Activated CD4-positive, alpha-beta T cell treated with anti-CD3 and anti-CD28 coated beads, Interleukin-2, Interleukin-4, amounts not matched to agents 100 ng/mL and 50 ng/mL, durations not matched to agents 16 hours and 8 hours (primary cell): ENCODE measurements at regions not wholly inside any gene's neighbourhood (a gene's known extent, or its start where the extent isn't known, plus 50 kb on each side); places are given as distances from the start of the nearest gene placed in this dataset.
A peak's percentile ranks its signal among the peaks of the same experiment; 100 is the strongest.
"Not testable (repeated sequence)": the region's sequence is repeated elsewhere in the genome, so short reads cannot be mapped to it uniquely, and the experiment has no call there.

Source experiments
- DNase-seq: peaks from one replicate; pipeline ENCODE4 v3.0.0-alpha.2; 2020; ENCODE audit warnings: low spot score

DNA sequence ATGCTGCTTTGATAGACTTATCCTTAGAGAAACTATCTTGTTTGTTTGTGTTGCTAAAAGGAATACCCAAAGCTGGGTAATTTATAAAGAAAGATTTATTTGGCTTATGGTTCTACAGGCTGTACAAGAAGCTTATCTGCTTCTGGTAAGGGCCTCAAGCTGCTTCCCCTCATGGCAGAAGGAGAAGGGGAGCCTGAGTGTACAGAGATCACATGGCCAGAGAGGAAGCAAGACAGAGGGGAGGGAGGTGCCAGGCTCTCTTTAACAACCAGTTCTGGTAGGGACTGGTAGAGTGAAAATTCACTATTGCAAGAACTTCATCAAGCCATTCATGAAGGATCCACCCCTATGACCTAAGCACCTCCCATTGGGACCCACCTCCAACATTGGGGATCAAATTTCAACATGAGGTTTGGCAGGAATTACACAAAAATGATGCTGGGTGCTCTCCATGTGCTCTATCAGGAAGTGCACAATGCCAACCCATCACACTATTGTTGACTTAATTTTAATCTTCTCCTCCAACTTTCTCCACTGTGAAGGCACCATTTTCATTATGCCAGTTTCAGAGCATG is 115.1 kb upstream of the SHB start:
- DNase-seq, result no peak

DNA sequence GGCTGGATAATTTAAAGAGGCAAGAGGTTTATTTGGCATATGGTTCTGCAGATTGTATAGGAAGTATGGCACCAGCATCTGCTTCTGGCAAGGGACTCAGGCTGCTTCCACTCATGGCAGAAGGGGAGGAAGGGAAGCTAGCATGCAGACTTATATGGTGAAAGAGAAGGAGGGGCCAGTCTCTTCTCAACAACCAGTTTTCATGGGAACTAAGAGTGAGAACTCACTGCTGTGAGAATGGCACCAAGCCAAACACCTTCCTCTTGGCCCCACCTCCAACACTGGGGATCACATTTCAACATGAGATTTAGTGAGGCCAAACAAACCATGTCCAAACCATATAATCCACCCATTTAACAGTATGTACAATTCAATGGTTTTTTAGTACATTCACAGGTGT is 113.3 kb upstream of the SHB start:
- DNase-seq, result no peak

DNA sequence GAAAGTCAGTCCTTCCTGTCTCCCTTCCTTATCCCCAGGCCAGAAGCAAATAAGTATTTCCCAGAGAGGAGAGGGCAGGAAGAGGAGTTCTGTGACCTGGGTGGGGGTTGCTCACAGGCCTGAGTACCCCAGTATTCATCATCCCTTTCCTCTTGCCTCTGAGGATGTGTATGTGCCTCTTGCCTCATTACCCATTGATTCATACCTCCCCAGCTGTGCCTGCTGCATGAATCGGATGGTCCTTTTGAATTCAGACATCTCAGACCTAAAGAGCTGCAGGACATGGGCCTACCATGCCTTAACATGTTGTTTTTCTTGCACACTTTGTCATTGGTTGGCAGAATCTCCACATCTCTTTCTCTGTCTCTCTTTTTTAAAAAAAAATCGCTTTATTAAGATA is 112.8 kb upstream of the SHB start:
- DNase-seq, result no peak

DNA sequence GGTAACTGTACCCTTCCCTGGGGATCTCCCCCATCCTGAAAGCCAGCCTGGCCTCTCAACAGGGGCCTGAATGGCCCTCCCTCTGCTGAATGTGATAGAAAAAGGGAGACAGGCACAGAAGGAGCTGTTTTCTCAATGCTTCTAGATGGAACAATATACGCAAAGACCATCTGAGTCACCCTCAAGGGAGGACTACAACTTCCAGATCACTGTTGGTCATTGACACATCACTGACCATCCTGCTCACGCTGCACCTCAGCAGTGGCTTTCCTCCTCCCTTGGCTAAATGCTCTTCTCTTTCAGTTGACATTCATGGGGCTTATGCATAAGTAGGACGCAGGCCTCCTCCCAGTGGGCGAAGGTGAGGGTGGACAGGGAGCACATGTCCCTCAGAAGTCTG is 112.2 kb upstream of the SHB start:
- DNase-seq, result no peak

DNA sequence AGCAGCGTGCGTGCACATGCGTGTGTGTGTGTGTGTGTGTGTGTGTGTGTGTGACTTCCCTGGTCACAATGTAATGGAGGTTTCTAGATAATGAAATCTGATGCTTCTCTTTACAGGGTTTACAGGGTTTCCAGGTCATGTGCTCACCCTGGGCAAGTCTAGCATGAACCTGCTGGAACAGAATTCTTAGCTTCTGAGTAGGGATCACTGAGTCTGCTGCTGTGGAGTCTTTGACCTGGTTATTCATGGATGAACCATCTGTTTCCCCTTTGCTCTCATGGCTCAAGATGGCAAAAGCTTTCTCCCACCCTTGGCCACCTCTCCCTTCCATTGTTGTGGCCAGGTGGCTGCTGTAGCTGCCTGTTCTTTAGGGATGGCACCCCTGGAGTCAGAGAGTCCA is 111.6 kb upstream of the SHB start:
- DNase-seq, result no peak

DNA sequence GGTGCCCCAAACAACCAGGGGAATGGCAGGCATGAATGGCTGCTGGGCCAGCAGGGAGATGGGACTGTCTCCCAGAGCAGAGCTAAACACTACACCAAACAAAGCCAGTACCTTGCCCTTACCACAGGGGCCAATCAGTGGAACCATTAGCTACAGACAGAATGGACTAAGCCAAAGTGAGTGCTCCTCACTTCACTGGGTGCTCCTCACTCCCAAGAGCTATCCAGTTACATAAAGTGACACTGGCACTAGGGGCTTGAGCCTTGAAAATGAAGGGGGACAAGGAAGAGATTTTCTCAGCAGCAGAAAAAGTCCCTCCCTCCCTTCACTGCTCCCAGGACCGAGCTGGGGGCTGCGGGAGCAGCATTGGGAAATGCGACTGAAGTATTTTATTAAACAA is 110.9 kb upstream of the SHB start:
- no peak for DNase-seq

DNA sequence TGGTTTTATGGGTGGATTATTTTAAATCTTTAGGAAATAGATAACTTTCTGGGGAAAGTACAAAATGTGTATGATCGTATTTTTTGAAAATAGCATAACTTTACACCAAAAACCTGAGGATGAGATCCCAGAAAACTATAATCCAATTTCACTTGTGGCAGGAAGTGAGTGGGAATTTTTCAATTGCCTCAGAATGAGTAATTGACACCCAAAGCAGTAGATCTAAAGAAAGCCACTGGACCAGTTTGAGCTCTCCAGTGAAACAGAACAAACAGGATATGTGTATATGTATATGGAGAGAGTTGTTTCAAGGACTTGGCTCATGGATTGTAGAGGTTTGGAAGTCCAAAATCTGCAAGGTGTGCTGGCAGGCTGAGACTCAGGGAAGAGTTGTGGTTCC is 109.2 kb upstream of the SHB start:
- DNase-seq, result no peak

DNA sequence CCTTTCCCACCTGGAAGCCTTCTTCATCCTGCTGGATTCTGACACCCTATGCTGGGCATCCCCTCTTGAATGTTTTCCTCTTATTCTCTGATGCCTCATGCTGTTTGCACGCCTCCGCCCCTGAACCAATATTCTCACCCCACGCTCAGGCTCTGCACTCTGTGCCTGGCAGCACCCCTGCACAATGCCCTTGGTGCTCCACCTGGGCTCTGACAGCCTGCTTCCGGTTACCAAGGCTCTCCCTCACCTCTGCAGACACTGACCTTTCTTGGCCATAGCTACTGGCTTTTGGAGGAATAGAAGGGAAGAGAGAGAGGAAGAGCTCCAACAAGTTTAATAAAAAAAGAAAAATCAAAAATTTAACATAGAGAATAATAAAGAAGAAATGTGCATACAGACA is 108.7 kb upstream of the SHB start:
- DNase-seq, result no peak

DNA sequence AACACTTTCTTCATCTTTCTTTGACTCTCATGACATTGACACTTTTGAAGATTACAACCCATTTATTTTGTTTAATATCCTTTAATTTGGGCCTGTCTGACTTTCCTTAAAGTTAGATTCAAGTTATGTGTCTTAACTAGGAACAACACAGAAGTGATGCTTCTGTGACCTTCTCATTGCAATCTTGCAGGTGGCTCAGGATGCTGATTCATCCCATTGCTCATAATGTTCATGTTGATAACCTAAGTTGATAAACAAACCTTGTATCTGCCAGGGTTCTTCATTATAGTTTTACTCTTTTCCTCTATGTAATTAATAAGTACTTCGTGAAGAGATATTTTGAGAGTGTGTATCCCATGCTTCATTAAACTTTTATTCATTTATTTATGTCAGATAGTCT is 107.2 kb upstream of the SHB start:
- no peak for DNase-seq

DNA sequence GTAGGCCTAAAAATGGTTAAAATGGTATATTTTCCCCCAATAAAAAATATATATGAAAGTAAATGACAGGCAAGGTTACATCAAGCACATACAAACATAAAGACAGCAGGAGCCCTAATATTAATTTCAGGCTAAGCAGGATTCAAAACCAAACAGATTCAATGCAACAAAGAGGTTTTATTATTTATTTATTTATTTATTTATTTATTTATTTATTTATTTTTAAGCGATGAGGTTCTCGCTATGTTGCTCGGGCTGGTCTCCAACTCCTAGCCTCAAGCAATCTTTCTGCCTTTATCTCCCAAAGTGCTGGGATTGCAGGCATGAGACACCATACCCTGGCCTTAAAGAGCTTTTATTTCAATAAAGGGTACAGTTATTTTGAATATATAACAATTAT is 106.4 kb upstream of the SHB start:
- DNase-seq, result no peak

DNA sequence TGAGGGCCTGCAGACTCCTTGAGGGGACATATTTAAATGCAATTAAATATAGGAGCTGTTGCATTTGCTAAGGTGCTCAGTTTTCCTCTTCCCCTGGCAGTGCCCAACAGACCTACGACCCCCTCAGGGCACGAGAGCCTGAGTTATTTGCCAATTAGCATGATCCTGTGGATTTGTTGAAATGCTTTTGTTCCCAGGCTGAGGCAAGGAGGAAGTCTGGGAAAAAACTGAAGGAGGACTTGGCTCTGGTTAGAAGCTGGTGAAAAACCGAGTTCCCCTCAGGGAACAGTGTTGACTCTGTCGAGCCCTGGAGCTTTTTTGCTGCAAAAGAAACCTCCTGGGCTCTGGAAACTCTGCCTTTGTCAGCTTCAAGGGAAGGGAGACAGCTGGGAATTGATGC is 103.6 kb upstream of the SHB start:
- no peak for DNase-seq

DNA sequence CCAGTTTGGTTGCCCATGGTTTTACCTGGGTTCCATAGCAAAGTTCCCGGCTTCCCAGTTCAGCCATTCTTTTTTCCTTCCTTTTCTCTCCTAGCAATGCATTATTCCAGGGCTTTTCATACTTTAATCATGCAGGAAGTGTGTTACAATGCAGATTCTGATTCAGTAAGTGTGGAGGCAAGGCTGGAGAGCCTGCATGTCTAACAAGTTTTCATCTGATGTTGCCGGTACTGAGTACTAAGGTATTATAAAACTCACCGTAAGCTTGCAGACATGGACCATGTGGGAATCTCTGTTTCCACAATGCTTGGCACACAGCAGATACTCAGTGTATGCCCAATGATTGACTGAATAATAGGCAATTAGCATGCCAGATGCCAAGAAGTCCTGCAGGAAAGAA is 102.9 kb upstream of the SHB start:
- DNase-seq, result no peak

DNA sequence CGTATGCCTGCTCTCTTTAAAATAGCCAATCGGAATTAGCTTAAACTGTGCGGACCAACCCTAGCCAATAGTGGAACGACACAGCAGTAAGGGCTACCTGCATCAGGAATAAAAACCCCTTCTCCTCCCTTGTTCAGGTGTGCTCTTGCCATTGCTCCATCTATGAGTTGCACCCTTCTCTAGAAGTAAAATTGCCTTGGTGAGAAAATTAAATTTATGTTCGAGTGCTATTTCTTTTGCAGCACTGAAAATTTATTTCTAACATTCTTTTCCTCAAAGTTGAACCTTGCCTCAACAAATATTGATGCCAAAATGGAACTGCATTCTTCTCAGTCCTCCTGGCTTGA is 102.5 kb upstream of the SHB start:
- DNase-seq, result no peak

DNA sequence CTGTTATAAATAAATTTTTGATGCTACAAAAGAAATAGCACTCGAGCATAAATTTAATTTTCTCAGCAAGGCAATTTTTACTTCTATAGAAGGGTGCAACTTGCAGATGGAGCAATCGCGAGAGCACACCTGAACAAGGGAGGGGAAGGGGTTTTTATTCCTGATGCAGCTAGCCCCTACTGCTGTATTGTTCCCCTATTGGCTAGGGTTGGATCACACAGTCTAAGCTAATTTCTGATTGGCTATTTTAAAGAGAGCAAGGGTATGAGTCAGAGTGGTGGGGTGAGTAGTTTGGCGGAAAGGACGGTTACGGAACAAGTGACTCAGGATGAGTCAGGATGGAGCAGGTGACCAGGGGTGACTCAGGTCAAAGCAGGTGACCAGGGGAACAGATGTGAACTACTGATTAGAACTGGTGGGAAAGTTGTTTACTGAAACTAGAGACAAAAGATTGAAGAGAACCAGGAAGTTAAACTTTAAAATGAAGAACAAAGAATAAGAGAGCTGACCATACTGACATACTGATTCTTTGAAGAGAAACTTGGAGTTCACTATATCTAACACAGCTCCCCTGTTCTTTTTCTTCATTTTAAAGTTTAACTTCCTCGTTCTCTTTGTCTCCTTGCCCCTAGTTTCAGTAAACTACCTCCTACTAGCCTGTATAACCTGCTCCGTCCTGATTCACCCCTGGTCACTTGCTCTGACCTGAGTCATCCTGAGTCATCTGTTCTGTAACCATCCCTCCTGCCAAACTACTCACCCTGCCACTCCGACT is 101.9 kb upstream of the SHB start:
- DNase-seq, result peak; percentile 3

DNA sequence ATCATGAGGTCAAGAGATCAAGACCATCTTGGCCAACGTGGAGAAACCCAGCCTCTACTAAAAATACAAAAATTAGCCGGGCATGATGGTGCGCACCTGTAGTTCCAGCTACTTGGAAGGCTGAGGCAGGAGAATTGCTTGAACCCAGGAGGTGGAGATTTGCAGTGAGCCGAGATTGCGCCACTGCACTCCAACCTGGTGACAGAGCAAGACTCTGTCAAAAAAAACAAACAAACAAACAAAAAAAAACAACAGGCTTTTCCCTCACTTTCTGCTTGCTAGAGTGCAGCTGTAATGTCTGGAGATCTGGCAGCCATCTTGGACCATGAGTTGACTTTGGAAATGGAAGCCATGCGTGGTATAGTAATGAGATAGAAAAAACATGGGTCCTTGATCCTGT is 101.1 kb upstream of the SHB start:
- DNase-seq, result not testable (repeated sequence)

DNA sequence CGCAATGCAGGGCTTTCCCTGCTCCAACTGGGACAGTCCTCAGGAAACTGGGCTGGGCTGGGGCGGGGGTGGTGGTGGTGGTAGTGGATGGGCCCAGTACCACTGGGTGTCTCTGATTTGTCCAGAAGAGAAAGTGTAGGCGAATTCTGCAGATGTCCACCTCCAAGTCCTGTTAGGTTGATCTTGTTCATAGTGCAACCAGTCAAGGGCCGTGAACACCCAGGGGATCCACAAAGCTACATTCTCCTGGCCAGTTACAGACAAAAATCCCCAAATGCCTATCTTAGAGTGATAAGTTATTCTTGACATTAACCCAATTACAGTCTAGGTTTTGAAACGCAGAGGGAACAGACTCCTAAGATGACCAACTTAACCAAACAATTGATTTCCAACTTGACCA is 97.5 kb upstream of the SHB start:
- no peak for DNase-seq

DNA sequence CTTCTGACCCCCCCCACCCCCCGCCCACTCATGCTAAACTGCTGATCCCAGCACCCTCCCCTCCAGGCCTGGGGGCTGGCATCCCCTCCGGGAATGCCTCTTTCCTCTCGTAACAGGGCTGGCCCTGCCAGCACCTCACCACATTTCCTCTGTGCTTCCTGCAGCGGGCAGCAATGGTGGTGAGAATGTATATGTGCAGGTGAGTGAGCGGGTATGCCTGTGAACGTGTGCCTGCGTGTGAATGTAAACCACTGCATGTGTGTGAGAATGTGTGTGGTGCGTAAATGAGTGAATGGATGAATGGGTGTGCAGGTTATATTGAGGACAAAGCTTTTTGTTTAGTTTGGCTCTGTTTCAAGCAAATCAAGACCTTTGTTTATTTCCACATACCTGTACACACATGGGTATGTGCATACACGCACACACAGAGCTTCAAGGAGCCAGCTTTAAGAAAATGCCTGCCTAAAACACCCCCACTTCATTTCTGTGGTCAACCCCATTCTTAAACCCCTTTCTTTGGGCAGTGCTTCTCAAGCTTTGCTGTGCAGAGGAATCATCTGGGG is 95.7 kb upstream of the SHB start:
- DNase-seq, result no peak

DNA sequence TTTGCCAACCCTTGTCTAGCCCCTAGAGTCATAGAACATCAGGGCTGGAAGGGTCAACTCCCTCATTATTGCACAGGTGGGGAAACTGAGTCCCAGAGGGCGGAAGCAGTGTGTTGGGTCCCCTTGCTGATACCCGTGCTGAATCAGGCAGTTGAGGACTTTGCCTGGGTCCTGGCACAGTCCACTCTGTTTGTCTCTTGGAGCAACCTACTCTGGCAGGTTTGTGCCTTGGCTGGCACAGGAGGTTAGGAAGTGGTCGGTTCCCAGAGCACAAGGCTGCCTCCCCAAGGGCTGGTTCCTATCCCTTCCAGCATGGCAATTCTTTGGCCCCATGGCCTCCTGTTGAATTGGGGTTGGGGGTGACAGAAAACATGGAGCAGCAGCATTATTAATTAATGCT is 94.5 kb upstream of the SHB start:
- DNase-seq, result no peak

DNA sequence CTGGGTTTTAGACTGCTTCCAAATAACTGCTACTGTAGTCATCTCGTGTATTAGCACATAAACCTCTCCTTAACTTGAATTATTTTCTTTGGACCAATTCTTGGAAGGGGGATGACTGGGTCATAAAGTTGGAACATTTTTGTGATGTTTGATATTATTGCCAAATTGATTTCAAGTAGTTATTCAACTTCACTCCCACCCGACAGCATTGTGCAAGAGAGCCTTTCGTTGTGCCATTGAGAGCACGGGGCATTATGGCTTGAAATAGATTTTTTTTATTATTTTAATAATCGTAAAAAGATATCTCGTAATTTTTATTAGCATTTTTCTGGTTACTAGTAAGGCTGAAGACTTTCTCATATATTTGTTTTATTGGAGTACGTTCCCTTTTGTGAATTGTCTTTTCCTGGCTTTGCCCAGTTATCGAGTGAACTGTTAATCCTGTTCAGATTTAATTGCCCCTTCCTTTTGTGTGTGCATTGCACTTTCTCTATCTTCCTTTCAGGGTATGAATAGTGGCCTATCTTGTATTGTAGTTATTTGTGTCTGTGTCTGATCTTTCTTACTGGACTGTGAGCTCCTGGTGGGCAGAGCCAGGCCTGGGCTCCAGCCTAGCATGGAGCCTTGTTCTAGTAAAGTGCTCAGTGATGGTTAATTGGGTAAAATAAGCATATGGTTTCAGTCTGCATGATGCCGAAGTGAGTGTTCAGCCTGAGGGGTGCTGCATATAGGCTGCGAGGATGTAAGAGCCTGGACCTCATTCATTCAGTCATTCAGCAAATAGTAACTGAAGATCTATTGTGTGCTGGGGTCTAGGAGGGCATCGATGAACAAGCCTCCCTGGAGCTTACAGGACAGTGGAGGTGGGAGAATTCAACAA is 93.5 kb upstream of the SHB start:
- no peak for DNase-seq

DNA sequence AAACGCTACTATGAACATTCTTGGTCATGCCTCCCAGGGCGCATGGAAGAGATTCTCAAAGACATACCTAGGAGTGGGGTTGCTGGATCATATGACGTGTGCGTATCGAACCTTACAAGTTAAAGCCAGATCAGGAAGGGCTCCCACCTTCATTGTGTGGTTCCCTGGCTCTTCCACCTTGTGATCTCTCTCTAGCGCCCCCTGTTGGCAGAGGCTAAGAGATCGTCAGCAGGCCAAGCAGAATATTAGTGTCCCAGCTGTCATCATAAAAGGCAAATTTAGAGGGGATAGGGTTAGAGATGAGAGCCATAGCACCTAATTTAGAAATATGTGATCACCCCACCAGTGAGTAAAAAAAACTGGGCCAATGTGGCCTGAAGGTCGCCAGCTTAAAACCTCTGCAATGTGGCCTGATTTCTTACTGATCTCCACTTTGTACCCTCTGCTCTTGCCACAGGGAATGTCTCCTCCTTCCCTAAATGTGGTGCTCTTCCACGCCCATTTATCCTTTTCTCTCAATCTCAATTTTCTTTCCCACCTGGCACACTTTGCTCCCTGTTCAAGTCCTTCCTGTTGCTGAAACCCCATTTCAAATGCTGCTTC is 91.7 kb upstream of the SHB start:
- peak; percentile 66 for DNase-seq

DNA sequence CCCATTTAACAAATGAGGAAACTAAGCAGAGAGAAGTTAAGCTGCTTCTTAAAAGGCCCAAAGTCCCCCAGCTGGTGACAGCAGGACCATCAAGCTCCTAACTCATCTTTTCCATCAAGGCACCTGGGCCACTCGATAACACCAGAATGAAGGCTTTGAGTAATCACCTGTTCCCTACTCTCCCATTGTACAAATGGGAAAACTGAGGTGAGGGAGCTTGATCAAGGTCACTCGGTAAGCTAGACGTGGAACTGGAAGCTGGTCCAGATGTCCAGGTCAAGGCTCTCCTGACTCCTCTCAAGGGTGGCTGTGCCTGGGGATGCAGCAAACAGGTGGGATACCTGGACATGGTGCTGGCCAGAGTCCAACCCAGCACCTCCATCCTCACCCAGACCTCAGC is 90.6 kb upstream of the SHB start:
- no peak for DNase-seq

DNA sequence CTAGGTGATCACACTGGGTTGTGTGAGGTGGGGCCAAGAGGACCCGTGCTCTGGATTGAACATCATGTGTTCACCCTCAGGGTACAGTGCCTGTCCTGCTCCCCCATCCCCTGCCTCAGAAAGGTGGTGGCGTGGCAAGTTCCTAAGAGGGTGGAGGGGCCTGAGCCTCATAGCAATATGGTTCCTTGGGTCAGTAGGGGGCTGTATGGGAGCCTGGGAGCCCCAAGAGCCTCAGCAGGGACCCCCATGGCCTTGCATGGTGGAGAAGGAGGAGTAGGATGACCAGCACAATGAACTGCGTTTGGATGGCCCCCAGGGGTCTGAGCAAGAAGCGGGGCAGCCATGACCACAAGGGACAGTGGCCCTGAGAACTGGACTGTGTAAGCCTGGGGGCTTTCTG is 89.6 kb upstream of the SHB start:
- DNase-seq, result no peak

DNA sequence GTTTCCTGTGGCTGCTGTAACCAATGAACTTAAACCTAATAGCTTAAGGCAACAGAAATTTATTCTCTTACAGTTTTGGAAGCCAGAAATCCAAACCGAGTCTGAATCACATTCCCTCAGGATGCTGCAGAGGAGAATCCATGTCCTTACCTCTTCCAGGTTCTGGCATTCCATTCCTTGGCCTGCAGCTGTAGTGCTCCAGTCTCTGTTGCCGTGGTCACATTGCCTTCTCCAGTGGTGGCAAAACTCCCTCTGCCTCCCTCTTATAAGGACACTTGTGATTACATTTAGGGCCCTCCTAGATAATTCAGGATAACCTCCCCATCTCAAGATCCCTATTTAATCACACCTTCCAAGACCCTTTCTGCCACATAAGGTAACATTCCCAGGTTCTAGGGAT is 88.7 kb upstream of the SHB start:
- no peak for DNase-seq
